Smooth muscle cell (in vitro differentiated cells): ENCODE measurements at regions not wholly inside any gene's neighbourhood (a gene's known extent, or its start where the extent isn't known, plus 50 kb on each side); places are given as distances from the start of the nearest gene placed in this dataset.

Source experiments
- DNase-seq: peaks from one replicate; lab custom pipeline; 2025; ENCODE audit not compliant: unreplicated experiment; lab: John Stamatoyannopoulos, UW
- H2AFZ ChIP-seq: fragments of 200-600 bp; sonication (generic); 2 replicates; pipeline ENCODE4 v1.6.0; 2016; ENCODE audit warnings: antibody characterized with exemption, low read depth, mild to moderate bottlenecking
- H3F3A ChIP-seq: fragments of 200-600 bp; sonication (generic); 2 replicates; pipeline ENCODE4 v1.6.0; 2017; ENCODE audit warnings: antibody characterized with exemption, low read depth
- H3K27ac ChIP-seq: fragments of 200-600 bp; sonication (generic); 2 replicates; pipeline ENCODE4 v1.5.1; 2016; ENCODE audit warnings: low read depth, mild to moderate bottlenecking
- H3K27me3 ChIP-seq: fragments of 200-600 bp; sonication (generic); 2 replicates; pipeline ENCODE4 v1.6.1; 2016; ENCODE audit warnings: low read depth, mild to moderate bottlenecking
- H3K36me3 ChIP-seq: fragments of 200-600 bp; sonication (generic); 2 replicates; pipeline ENCODE4 v1.5.1; 2016; ENCODE audit warnings: low read depth
- H3K4me1 ChIP-seq: fragments of 200-600 bp; sonication (generic); 2 replicates; pipeline ENCODE4 v1.5.1; 2016; ENCODE audit warnings: low read depth
- H3K4me2 ChIP-seq: fragments of 200-600 bp; sonication (generic); 2 replicates; pipeline ENCODE4 v1.6.0; 2016; ENCODE audit warnings: mild to moderate bottlenecking
- H3K4me3 ChIP-seq: fragments of 200-600 bp; sonication (generic); 2 replicates; pipeline ENCODE4 v1.5.1; 2016; ENCODE audit warnings: mild to moderate bottlenecking
- H3K79me2 ChIP-seq: fragments of 200-600 bp; sonication (generic); 2 replicates; pipeline ENCODE4 v1.6.0; 2016; ENCODE audit warnings: low read depth, mild to moderate bottlenecking
- H3K9ac ChIP-seq: fragments of 200-600 bp; sonication (generic); 2 replicates; pipeline ENCODE4 v1.6.0; 2016; ENCODE audit warnings: low read depth
- H3K9me3 ChIP-seq: fragments of 200-600 bp; sonication (generic); replicated peaks from 2 replicates; pipeline ENCODE4 v1.5.1; 2016; ENCODE audit warnings: low read depth
- H4K20me1 ChIP-seq: fragments of 200-600 bp; sonication (generic); 2 replicates; pipeline ENCODE4 v1.6.0; 2016; ENCODE audit warnings: low read depth
- CTCF ChIP-seq: fragments of 200-600 bp; sonication (generic); IDR thresholded peaks from 2 replicates; pipeline ENCODE4 v1.5.1; 2017; ENCODE audit warnings: borderline replicate concordance, mild to moderate bottlenecking, antibody characterized with exemption; ENCODE audit not compliant: insufficient read depth, poor library complexity, severe bottlenecking
- WGBS: methylation state at CpG from one replicate; pipeline ENCODE4 v1.1.7; 2016; ENCODE audit warnings: low lambda C conversion rate; 5-methylcytosine and 5-hydroxymethylcytosine counted together

DNA sequence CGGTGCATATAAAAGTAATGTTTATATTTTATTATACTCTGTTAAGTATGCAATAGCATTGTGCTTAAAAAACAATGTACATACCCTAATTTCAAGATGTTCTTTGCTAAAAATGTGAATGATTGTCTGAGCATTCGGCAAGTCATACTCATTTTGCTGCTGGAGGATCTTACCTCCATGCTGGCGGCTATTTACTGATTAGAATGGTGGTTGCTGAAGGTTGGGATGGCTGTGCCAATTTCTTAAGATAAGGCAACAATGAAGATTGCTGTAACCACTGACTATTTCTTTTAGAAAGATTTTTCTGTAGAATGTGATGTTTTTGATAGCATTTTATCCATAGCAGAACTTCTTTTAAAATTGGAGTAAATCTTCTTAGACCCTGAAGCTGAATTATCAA lies 932.7 kb downstream of the ZPLD1 start:
- Histone ChIP-seq H3K27me3 (no peaks in the 10 kb centered on the region), H3F3A (no peaks in the 10 kb centered on the region), H3K4me3 (no peak overlapping the region), H3K4me2 (no peak overlapping the region), H3K9me3 (no peaks in the 10 kb centered on the region), H3K36me3 (no peaks in the 10 kb centered on the region), H3K9ac (no peak overlapping the region), H3K79me2 (no peaks in the 10 kb centered on the region), H3K27ac (no peak overlapping the region), H2AFZ (no peak overlapping the region), H4K20me1 (no peaks in the 10 kb centered on the region), H3K4me1 (no peaks in the 10 kb centered on the region)
- no peak for DNase-seq
- 90% methylated on average over 3 of the region's 3 CpGs for WGBS
- TF ChIP-seq CTCF: no peak

GRCh38 chr3:103371411-103371810 lies 936.6 kb downstream of the ZPLD1 start:
- no peak for TF ChIP-seq CTCF
- no peak overlapping the region for H3K27ac ChIP-seq
- WGBS: 75% methylated on average over 1 of the region's 1 CpG

DNA sequence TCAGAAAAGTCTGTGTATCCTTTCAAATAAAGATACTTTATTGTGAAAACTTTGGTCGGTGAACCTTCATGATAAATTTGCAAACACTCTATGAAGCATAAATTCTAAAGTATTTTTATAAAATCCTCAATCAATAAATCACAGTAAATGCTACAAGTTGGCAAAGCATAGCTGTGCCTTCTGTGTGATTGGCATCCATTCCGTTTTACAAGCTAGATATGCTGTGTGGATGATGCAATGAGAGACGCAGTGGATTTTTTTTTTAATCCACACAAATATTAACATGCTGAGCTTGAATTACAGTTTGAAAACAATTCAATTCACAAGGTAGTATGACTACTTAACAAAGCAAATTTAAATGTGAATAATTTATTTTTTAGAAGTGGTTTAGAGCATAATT lies 937.2 kb downstream of the ZPLD1 start:
- no peak overlapping the region for H3K9ac ChIP-seq
- TF ChIP-seq CTCF: no peak
- no peaks in the 10 kb centered on the region for H3F3A ChIP-seq
- no peaks in the 10 kb centered on the region for H3K79me2 ChIP-seq
- 79% methylated on average over 3 of the region's 3 CpGs for WGBS
- H3K36me3 ChIP-seq: no peaks in the 10 kb centered on the region
- H3K9me3 ChIP-seq: no peaks in the 10 kb centered on the region
- H3K4me2 ChIP-seq: no peak overlapping the region
- H3K27me3 ChIP-seq: no peaks in the 10 kb centered on the region
- DNase-seq: no peak
- H2AFZ ChIP-seq: no peak overlapping the region
- H3K4me1 ChIP-seq: no peaks in the 10 kb centered on the region
- H3K4me3 ChIP-seq: no peak overlapping the region
- no peaks in the 10 kb centered on the region for H4K20me1 ChIP-seq
- no peak overlapping the region for H3K27ac ChIP-seq

More at GRCh38 chr3:103371411-103371810, 936.6 kb downstream of the ZPLD1 start:
- DNase-seq: no peak
- no peaks in the 10 kb centered on the region for H3F3A ChIP-seq
- H3K4me3 ChIP-seq: no peak overlapping the region
- no peaks in the 10 kb centered on the region for H3K36me3 ChIP-seq
- no peaks in the 10 kb centered on the region for H4K20me1 ChIP-seq
- no peaks in the 10 kb centered on the region for H3K79me2 ChIP-seq
- H2AFZ ChIP-seq: no peak overlapping the region
- no peaks in the 10 kb centered on the region for H3K4me1 ChIP-seq
- no peaks in the 10 kb centered on the region for H3K27me3 ChIP-seq
- no peak overlapping the region for H3K9ac ChIP-seq
- no peaks in the 10 kb centered on the region for H3K9me3 ChIP-seq
- H3K4me2 ChIP-seq: no peak overlapping the region

GRCh38 chr3:103380391-103380790 lies 945.6 kb downstream of the ZPLD1 start:
- H3K4me2 ChIP-seq: no peak overlapping the region
- H3K79me2 ChIP-seq: no peaks in the 10 kb centered on the region
- no peak for DNase-seq
- H3F3A ChIP-seq: no peaks in the 10 kb centered on the region
- no peak overlapping the region for H3K27ac ChIP-seq
- no peaks in the 10 kb centered on the region for H3K9me3 ChIP-seq
- no peaks in the 10 kb centered on the region for H3K36me3 ChIP-seq
- no peaks in the 10 kb centered on the region for H4K20me1 ChIP-seq
- H3K9ac ChIP-seq: no peak overlapping the region
- no peak overlapping the region for H2AFZ ChIP-seq
- no peak overlapping the region for H3K4me3 ChIP-seq
- H3K27me3 ChIP-seq: no peaks in the 10 kb centered on the region
- H3K4me1 ChIP-seq: no peaks in the 10 kb centered on the region
- TF ChIP-seq CTCF: no peak
